ENCODE measurements at regions not wholly inside any gene's neighbourhood (a gene's known extent, or its start where the extent isn't known, plus 50 kb on each side); places are given as distances from the start of the nearest gene placed in this dataset.

GRCh38 chr12:78671295-78671694 is 193.3 kb upstream of the SYT1 start:
- no peak for DNase-seq (ENCODE audit: low read depth in 6 of 9, low spot score in 9 of 9)
- no peaks in the 10 kb centered on the region for H3K27me3 ChIP-seq (ENCODE audit: control insufficient read depth in 2 of 2, insufficient read depth in 1 of 2, low read length in 1 of 2)
- 94% methylated on average over 4 of the region's 4 CpGs for WGBS
- H3K4me1 ChIP-seq (ENCODE audit: control insufficient read depth in 2 of 2, insufficient read depth in 2 of 2, low read length in 2 of 2), result no peaks in the 10 kb centered on the region
- no peaks in the 10 kb centered on the region for H3K36me3 ChIP-seq (ENCODE audit: control insufficient read depth in 2 of 2, insufficient read depth in 2 of 2, low read length in 1 of 2)
- no peak overlapping the region for H3K27ac ChIP-seq (ENCODE audit: low read depth in 1 of 2, low read length in 1 of 2)
- H3K9me3 ChIP-seq (ENCODE audit: control insufficient read depth in 2 of 2, insufficient read depth in 1 of 2, low read length in 1 of 2), result no peaks in the 10 kb centered on the region
- no peak overlapping the region for H3K4me3 ChIP-seq (ENCODE audit: low read length in 2 of 2)

- 97% methylated on average over 2 of the region's 2 CpGs for WGBS
- H3K4me1 ChIP-seq (ENCODE audit: control insufficient read depth in 2 of 2, insufficient read depth in 2 of 2, low read length in 2 of 2), result no peaks in the 10 kb centered on the region
These were observed 192.5 kb upstream of the SYT1 start for GRCh38 chr12:78672033-78672432.

GRCh38 chr12:78674311-78675090 is 190.1 kb upstream of the SYT1 start:
- Histone ChIP-seq H3K9me3 (ENCODE audit: control insufficient read depth in 2 of 2, insufficient read depth in 1 of 2, low read length in 1 of 2) (no peaks in the 10 kb centered on the region), H3K36me3 (ENCODE audit: control insufficient read depth in 2 of 2, insufficient read depth in 2 of 2, low read length in 1 of 2) (no peaks in the 10 kb centered on the region), H3K27me3 (ENCODE audit: control insufficient read depth in 2 of 2, insufficient read depth in 1 of 2, low read length in 1 of 2) (no peaks in the 10 kb centered on the region), H3K4me3 (ENCODE audit: low read length in 2 of 2) (no peak overlapping the region), H3K4me1 (ENCODE audit: control insufficient read depth in 2 of 2, insufficient read depth in 2 of 2, low read length in 2 of 2) (no peaks in the 10 kb centered on the region), H3K27ac (ENCODE audit: low read depth in 1 of 2, low read length in 1 of 2) (no peak overlapping the region)
- 90% methylated on average over 2 of the region's 2 CpGs for WGBS
- DNase-seq (ENCODE audit: low read depth in 6 of 9, low spot score in 9 of 9), result no peak

More at GRCh38 chr12:78672033-78672432, 192.5 kb upstream of the SYT1 start:
- no peaks in the 10 kb centered on the region for H3K9me3 ChIP-seq (ENCODE audit: control insufficient read depth in 2 of 2, insufficient read depth in 1 of 2, low read length in 1 of 2)
- no peak overlapping the region for H3K27ac ChIP-seq (ENCODE audit: low read depth in 1 of 2, low read length in 1 of 2)
- no peak for DNase-seq (ENCODE audit: low read depth in 6 of 9, low spot score in 9 of 9)
- H3K36me3 ChIP-seq (ENCODE audit: control insufficient read depth in 2 of 2, insufficient read depth in 2 of 2, low read length in 1 of 2), result no peaks in the 10 kb centered on the region
- H3K27me3 ChIP-seq (ENCODE audit: control insufficient read depth in 2 of 2, insufficient read depth in 1 of 2, low read length in 1 of 2), result no peaks in the 10 kb centered on the region
- no peak overlapping the region for H3K4me3 ChIP-seq (ENCODE audit: low read length in 2 of 2)

- Histone ChIP-seq H3K9me3 (ENCODE audit: control insufficient read depth in 2 of 2, insufficient read depth in 1 of 2, low read length in 1 of 2) (no peaks in the 10 kb centered on the region), H3K27me3 (ENCODE audit: control insufficient read depth in 2 of 2, insufficient read depth in 1 of 2, low read length in 1 of 2) (no peaks in the 10 kb centered on the region), H3K36me3 (ENCODE audit: control insufficient read depth in 2 of 2, insufficient read depth in 2 of 2, low read length in 1 of 2) (no peaks in the 10 kb centered on the region), H3K27ac (ENCODE audit: low read depth in 1 of 2, low read length in 1 of 2) (no peak overlapping the region), H3K4me1 (ENCODE audit: control insufficient read depth in 2 of 2, insufficient read depth in 2 of 2, low read length in 2 of 2) (no peaks in the 10 kb centered on the region), H3K4me3 (ENCODE audit: low read length in 2 of 2) (no peak overlapping the region)
- 79% methylated on average over 4 of the region's 4 CpGs for WGBS
- no peak for DNase-seq (ENCODE audit: low read depth in 6 of 9, low spot score in 9 of 9)
These were observed 184.0 kb upstream of the SYT1 start for GRCh38 chr12:78680596-78680995.

- no peaks in the 10 kb centered on the region for H3K27me3 ChIP-seq (ENCODE audit: control insufficient read depth in 2 of 2, insufficient read depth in 1 of 2, low read length in 1 of 2)
- no peaks in the 10 kb centered on the region for H3K36me3 ChIP-seq (ENCODE audit: control insufficient read depth in 2 of 2, insufficient read depth in 2 of 2, low read length in 1 of 2)
- no peaks in the 10 kb centered on the region for H3K9me3 ChIP-seq (ENCODE audit: control insufficient read depth in 2 of 2, insufficient read depth in 1 of 2, low read length in 1 of 2)
- H3K4me3 ChIP-seq (ENCODE audit: low read length in 2 of 2), result no peak overlapping the region
- DNase-seq (ENCODE audit: low read depth in 6 of 9, low spot score in 9 of 9), result no peak
- 93% methylated on average over 3 of the region's 3 CpGs for WGBS
- no peaks in the 10 kb centered on the region for H3K4me1 ChIP-seq (ENCODE audit: control insufficient read depth in 2 of 2, insufficient read depth in 2 of 2, low read length in 2 of 2)
- H3K27ac ChIP-seq (ENCODE audit: low read depth in 1 of 2, low read length in 1 of 2), result no peak overlapping the region
These were observed 181.5 kb upstream of the SYT1 start for GRCh38 chr12:78683031-78683430.

GRCh38 chr12:78683626-78684025 is 180.9 kb upstream of the SYT1 start:
- Histone ChIP-seq H3K27me3 (ENCODE audit: control insufficient read depth in 2 of 2, insufficient read depth in 1 of 2, low read length in 1 of 2) (no peaks in the 10 kb centered on the region), H3K27ac (ENCODE audit: low read depth in 1 of 2, low read length in 1 of 2) (no peak overlapping the region), H3K4me1 (ENCODE audit: control insufficient read depth in 2 of 2, insufficient read depth in 2 of 2, low read length in 2 of 2) (no peaks in the 10 kb centered on the region), H3K9me3 (ENCODE audit: control insufficient read depth in 2 of 2, insufficient read depth in 1 of 2, low read length in 1 of 2) (no peaks in the 10 kb centered on the region), H3K36me3 (ENCODE audit: control insufficient read depth in 2 of 2, insufficient read depth in 2 of 2, low read length in 1 of 2) (no peaks in the 10 kb centered on the region), H3K4me3 (ENCODE audit: low read length in 2 of 2) (no peak overlapping the region)
- no peak for DNase-seq (ENCODE audit: low read depth in 6 of 9, low spot score in 9 of 9)
- 96% methylated on average over 3 of the region's 3 CpGs for WGBS

GRCh38 chr12:78684419-78684818 is 180.2 kb upstream of the SYT1 start:
- Histone ChIP-seq H3K27ac (ENCODE audit: low read depth in 1 of 2, low read length in 1 of 2) (no peak overlapping the region), H3K9me3 (ENCODE audit: control insufficient read depth in 2 of 2, insufficient read depth in 1 of 2, low read length in 1 of 2) (no peaks in the 10 kb centered on the region), H3K4me1 (ENCODE audit: control insufficient read depth in 2 of 2, insufficient read depth in 2 of 2, low read length in 2 of 2) (no peaks in the 10 kb centered on the region), H3K36me3 (ENCODE audit: control insufficient read depth in 2 of 2, insufficient read depth in 2 of 2, low read length in 1 of 2) (no peaks in the 10 kb centered on the region), H3K27me3 (ENCODE audit: control insufficient read depth in 2 of 2, insufficient read depth in 1 of 2, low read length in 1 of 2) (no peaks in the 10 kb centered on the region), H3K4me3 (ENCODE audit: low read length in 2 of 2) (no peak overlapping the region)
- DNase-seq (ENCODE audit: low read depth in 6 of 9, low spot score in 9 of 9), result no peak
- WGBS, result 61% methylated on average over 3 of the region's 3 CpGs

- no peak for DNase-seq (ENCODE audit: low read depth in 6 of 9, low spot score in 9 of 9)
- WGBS, result 97% methylated on average over 2 of the region's 2 CpGs
- no peak overlapping the region for H3K27ac ChIP-seq (ENCODE audit: low read depth in 1 of 2, low read length in 1 of 2)
- no peaks in the 10 kb centered on the region for H3K4me1 ChIP-seq (ENCODE audit: control insufficient read depth in 2 of 2, insufficient read depth in 2 of 2, low read length in 2 of 2)
- no peak overlapping the region for H3K4me3 ChIP-seq (ENCODE audit: low read length in 2 of 2)
- H3K9me3 ChIP-seq (ENCODE audit: control insufficient read depth in 2 of 2, insufficient read depth in 1 of 2, low read length in 1 of 2), result no peaks in the 10 kb centered on the region
- H3K36me3 ChIP-seq (ENCODE audit: control insufficient read depth in 2 of 2, insufficient read depth in 2 of 2, low read length in 1 of 2), result no peaks in the 10 kb centered on the region
- no peaks in the 10 kb centered on the region for H3K27me3 ChIP-seq (ENCODE audit: control insufficient read depth in 2 of 2, insufficient read depth in 1 of 2, low read length in 1 of 2)
These were observed 168.8 kb upstream of the SYT1 start for GRCh38 chr12:78695749-78696148.

- 91% methylated on average over 2 of the region's 2 CpGs for WGBS
- Histone ChIP-seq H3K4me1 (ENCODE audit: control insufficient read depth in 2 of 2, insufficient read depth in 2 of 2, low read length in 2 of 2) (no peaks in the 10 kb centered on the region), H3K27ac (ENCODE audit: low read depth in 1 of 2, low read length in 1 of 2) (no peak overlapping the region), H3K27me3 (ENCODE audit: control insufficient read depth in 2 of 2, insufficient read depth in 1 of 2, low read length in 1 of 2) (no peaks in the 10 kb centered on the region), H3K9me3 (ENCODE audit: control insufficient read depth in 2 of 2, insufficient read depth in 1 of 2, low read length in 1 of 2) (no peaks in the 10 kb centered on the region), H3K36me3 (ENCODE audit: control insufficient read depth in 2 of 2, insufficient read depth in 2 of 2, low read length in 1 of 2) (no peaks in the 10 kb centered on the region), H3K4me3 (ENCODE audit: low read length in 2 of 2) (no peak overlapping the region)
- DNase-seq (ENCODE audit: low read depth in 6 of 9, low spot score in 9 of 9), result no peak
These were observed 168.3 kb upstream of the SYT1 start for GRCh38 chr12:78696267-78696666.

Measured in thymus (tissue), 11 donors.